ENCODE measurements at regions not wholly inside any gene's neighbourhood (a gene's known extent, or its start where the extent isn't known, plus 50 kb on each side); places are given as distances from the start of the nearest gene placed in this dataset.

- Histone ChIP-seq H3K36me3 (no peaks in the 10 kb centered on the region), H3K4me3 (ENCODE audit: low read depth in 1 of 2, low read length in 1 of 2) (no peak overlapping the region), H3K27ac (no peak overlapping the region), H3K9me3 (no peaks in the 10 kb centered on the region), H3K4me1 (ENCODE audit: control insufficient read depth in 1 of 2, insufficient read depth in 1 of 2, low read depth in 1 of 2, low read length in 1 of 2) (no peaks in the 10 kb centered on the region), H3K27me3 (peaks cover 3% of the 10 kb centered on the region)
- no peak for TF ChIP-seq CTCF (IDR thresholded peaks at IDR 0.05)
Measured at GRCh38 chr9:134216961-134217360, 52.6 kb upstream of the RNU6ATAC start.

- H3K27ac ChIP-seq, result no peak overlapping the region
- H3K36me3 ChIP-seq, result no peaks in the 10 kb centered on the region
- peaks cover 6% of the 10 kb centered on the region for H3K27me3 ChIP-seq
- no peak for TF ChIP-seq CTCF (IDR thresholded peaks at IDR 0.05)
- no peaks in the 10 kb centered on the region for H3K9me3 ChIP-seq
- no peak overlapping the region for H3K4me3 ChIP-seq (ENCODE audit: low read depth in 1 of 2, low read length in 1 of 2)
- no peaks in the 10 kb centered on the region for H3K4me1 ChIP-seq (ENCODE audit: control insufficient read depth in 1 of 2, insufficient read depth in 1 of 2, low read depth in 1 of 2, low read length in 1 of 2)
Measured at GRCh38 chr9:134217431-134218210, 53.3 kb upstream of the RNU6ATAC start.

DNA sequence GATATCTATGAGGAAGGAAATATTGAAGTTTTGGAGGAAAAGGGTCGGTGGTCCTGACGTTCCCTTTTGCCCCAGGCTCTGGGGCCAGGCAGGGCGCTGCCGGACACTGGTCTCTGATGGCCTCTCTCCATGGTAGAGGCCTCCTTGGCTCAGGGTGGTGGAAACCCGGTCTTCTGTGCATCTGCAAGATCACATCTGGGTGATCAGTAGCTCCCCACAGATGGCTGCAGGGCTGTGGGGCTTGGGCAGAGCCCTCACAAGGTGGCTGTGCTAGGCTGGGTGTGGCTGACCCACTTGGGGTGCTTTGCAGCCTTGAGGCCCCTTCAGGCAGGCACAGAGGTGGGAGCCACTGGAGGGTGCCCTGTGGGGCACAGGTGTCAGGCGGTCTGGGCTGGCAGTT, 53.9 kb upstream of the RNU6ATAC start:
- Histone ChIP-seq H3K9me3 (no peaks in the 10 kb centered on the region), H3K27ac (no peak overlapping the region), H3K4me3 (ENCODE audit: low read depth in 1 of 2, low read length in 1 of 2) (no peak overlapping the region), H3K36me3 (no peaks in the 10 kb centered on the region), H3K27me3 (peaks cover 12% of the 10 kb centered on the region), H3K4me1 (ENCODE audit: control insufficient read depth in 1 of 2, insufficient read depth in 1 of 2, low read depth in 1 of 2, low read length in 1 of 2) (no peaks in the 10 kb centered on the region)
- TF ChIP-seq CTCF (IDR thresholded peaks at IDR 0.05), result no peak

DNA sequence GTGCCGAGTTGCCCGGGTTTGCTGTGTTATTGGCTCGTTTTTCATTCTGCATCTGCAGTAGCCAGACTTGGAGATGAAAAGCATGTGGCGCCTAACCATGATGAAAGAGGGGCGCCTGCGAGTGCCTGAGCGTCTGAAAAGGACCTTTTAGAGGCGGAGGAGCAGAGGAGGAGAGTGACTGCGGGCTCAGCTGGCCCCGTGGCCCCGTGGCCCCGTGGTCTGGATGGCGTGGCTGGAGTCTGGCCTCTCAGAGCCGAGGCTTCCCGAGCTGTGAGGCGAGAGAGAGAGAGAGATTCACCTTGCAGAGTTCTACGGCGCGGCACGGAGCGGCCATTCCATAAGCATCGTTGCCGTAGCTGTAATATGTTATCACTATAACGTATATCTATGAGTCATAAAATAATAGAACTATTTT, 55.3 kb upstream of the RNU6ATAC start:
- Histone ChIP-seq H3K9me3 (no peaks in the 10 kb centered on the region), H3K27me3 (peaks cover 13% of the 10 kb centered on the region), H3K4me1 (ENCODE audit: control insufficient read depth in 1 of 2, insufficient read depth in 1 of 2, low read depth in 1 of 2, low read length in 1 of 2) (no peaks in the 10 kb centered on the region), H3K27ac (no peak overlapping the region), H3K4me3 (ENCODE audit: low read depth in 1 of 2, low read length in 1 of 2) (no peak overlapping the region), H3K36me3 (no peaks in the 10 kb centered on the region)
- no peak for TF ChIP-seq CTCF (IDR thresholded peaks at IDR 0.05)

GRCh38 chr9:134220311-134220710, 55.9 kb upstream of the RNU6ATAC start:
- H3K4me1 ChIP-seq (ENCODE audit: control insufficient read depth in 1 of 2, insufficient read depth in 1 of 2, low read depth in 1 of 2, low read length in 1 of 2), result no peaks in the 10 kb centered on the region
- no peaks in the 10 kb centered on the region for H3K36me3 ChIP-seq
- no peak for TF ChIP-seq CTCF (IDR thresholded peaks at IDR 0.05)
- no peak overlapping the region for H3K4me3 ChIP-seq (ENCODE audit: low read depth in 1 of 2, low read length in 1 of 2)
- H3K27ac ChIP-seq, result no peak overlapping the region
- no peaks in the 10 kb centered on the region for H3K9me3 ChIP-seq
- peaks cover 13% of the 10 kb centered on the region for H3K27me3 ChIP-seq
